ENCODE measurements at regions not wholly inside any gene's neighbourhood (a gene's known extent, or its start where the extent isn't known, plus 50 kb on each side); places are given as distances from the start of the nearest gene placed in this dataset.
A peak's percentile ranks its signal among the peaks of the same experiment; 100 is the strongest.
"Not testable (repeated sequence)": the region's sequence is repeated elsewhere in the genome, so short reads cannot be mapped to it uniquely, and the experiment has no call there.

GRCh38 chr6:15132854-15133670 lies 112.8 kb upstream of the JARID2 start:
- DNase-seq, result no peak

- no peak for DNase-seq
Observed at GRCh38 chr6:15137086-15137485, 108.8 kb upstream of the JARID2 start.

- DNase-seq, result no peak
Observed at GRCh38 chr6:15143086-15143485, 102.8 kb upstream of the JARID2 start.

GRCh38 chr6:15143540-15143939 lies 102.3 kb upstream of the JARID2 start:
- no peak for DNase-seq

- no peak for DNase-seq
Observed at GRCh38 chr6:15145821-15146220, 100.0 kb upstream of the JARID2 start.

GRCh38 chr6:15147827-15148226 lies 98.0 kb upstream of the JARID2 start:
- DNase-seq, result no peak

GRCh38 chr6:15148356-15148946 lies 97.4 kb upstream of the JARID2 start:
- no peak for DNase-seq

GRCh38 chr6:15150207-15150606 lies 95.7 kb upstream of the JARID2 start:
- DNase-seq, result no peak

GRCh38 chr6:15152700-15153099 lies 93.2 kb upstream of the JARID2 start:
- DNase-seq, result no peak

- no peak for DNase-seq
Observed at GRCh38 chr6:15153191-15153590, 92.7 kb upstream of the JARID2 start.

GRCh38 chr6:15157479-15157878 lies 88.4 kb upstream of the JARID2 start:
- DNase-seq, result no peak

- DNase-seq, result no peak
Observed at GRCh38 chr6:15158821-15159619, 86.8 kb upstream of the JARID2 start.

- no peak for DNase-seq
Observed at GRCh38 chr6:15160812-15161211, 85.1 kb upstream of the JARID2 start.

GRCh38 chr6:15164855-15165254 lies 81.0 kb upstream of the JARID2 start:
- not testable (repeated sequence) for DNase-seq

- DNase-seq, result no peak
Observed at GRCh38 chr6:15166121-15166520, 79.7 kb upstream of the JARID2 start.

GRCh38 chr6:15170126-15170525 lies 75.7 kb upstream of the JARID2 start:
- DNase-seq, result no peak

- no peak for DNase-seq
Observed at GRCh38 chr6:15171026-15171425, 74.8 kb upstream of the JARID2 start.

GRCh38 chr6:15176816-15177370 lies 69.0 kb upstream of the JARID2 start:
- no peak for DNase-seq

GRCh38 chr6:15183979-15184378 lies 61.9 kb upstream of the JARID2 start:
- peak; percentile 41 for DNase-seq

- peak; percentile 24 for DNase-seq
Observed at GRCh38 chr6:15184441-15184861, 61.4 kb upstream of the JARID2 start.

GRCh38 chr6:15185111-15185510 lies 60.8 kb upstream of the JARID2 start:
- DNase-seq, result not testable (repeated sequence)

GRCh38 chr6:15193451-15193850 lies 52.4 kb upstream of the JARID2 start:
- not testable (repeated sequence) for DNase-seq

GRCh38 chr6:15194453-15194852 lies 51.4 kb upstream of the JARID2 start:
- DNase-seq, result no peak
